ENCODE measurements at regions not wholly inside any gene's neighbourhood (a gene's known extent, or its start where the extent isn't known, plus 50 kb on each side); places are given as distances from the start of the nearest gene placed in this dataset.

DNA sequence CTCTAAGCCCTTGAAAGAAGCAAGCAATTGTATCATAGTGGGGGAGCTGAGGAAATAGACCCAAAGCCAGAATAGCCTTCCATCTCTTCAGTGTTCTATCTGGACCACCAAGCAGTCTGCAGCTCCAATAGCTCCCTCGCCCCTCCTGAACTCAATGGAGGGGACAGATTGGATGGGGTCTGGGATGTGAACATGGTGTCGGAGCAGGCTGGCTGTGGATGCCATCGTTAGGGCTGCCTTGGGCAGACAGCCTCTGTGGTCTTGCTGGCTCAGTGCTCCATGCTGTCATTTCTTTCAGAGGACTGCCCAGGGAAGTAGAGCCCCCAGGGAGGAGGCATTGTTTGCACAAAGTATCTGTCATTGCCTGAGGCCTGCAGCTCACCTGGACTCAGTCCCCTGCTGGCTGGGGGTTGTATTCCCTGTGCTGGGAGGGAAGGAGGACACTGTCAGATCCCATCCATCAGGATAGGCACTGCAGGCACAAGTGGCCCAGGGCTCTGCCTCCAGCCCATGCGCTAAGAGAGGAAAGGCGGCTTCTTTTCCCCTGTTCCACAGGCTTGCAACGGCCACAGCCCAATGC is 537.7 kb downstream of the BUD13 start:
- DNase-seq (ENCODE audit: low spot score) = no peak
- in situ Hi-C loops (cut with HindIII; ENCODE audit: low sequenced_read_pairs) = no loop called here

DNA sequence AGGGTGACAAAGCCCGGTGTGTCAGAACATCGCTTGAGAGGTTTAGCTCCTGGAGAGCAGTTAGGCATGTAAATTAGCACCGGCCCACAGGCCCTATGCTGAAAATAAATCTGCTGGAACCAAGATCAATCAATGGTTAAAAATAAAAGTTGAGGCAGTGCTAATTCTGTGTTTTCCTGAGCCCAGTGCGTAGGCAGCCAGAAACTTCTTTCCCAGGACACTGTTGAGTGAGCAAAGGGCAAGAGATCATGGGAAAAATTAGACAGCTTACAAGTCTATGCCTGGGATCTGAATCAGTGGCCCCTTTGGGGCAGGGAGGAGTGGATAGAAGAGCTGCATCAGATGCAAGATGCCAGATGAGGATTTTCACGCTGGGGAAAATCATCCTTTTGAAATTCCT is 539.2 kb downstream of the BUD13 start:
- in situ Hi-C loops (cut with HindIII; ENCODE audit: low sequenced_read_pairs) = no loop called here
- no peak for DNase-seq (ENCODE audit: low spot score)

DNA sequence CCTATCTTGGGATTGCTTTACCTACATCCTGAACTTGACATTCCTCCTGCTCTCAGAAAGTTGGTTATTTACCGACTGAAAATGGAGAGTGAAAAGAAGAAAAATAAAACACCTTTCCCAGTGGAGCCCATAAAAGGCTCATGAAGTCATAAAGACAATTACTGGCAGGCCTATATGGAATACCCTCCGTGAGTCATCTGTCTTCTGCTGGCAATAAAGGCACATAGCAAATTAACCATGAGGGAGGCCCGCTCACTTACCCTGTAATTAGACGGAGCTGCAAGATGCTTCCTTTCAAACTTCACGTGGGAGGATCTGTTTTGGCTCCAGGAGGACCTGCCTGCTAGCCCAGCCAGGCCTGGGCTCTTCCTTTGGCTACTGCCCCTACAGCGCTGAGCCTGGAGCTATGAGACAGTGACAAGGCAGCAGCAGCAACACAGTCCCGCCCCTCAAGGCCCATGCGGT is 540.4 kb downstream of the BUD13 start:
- peak; percentile 68 for DNase-seq (ENCODE audit: low spot score)
- in situ Hi-C loops (cut with HindIII; ENCODE audit: low sequenced_read_pairs) = no loop called here

DNA sequence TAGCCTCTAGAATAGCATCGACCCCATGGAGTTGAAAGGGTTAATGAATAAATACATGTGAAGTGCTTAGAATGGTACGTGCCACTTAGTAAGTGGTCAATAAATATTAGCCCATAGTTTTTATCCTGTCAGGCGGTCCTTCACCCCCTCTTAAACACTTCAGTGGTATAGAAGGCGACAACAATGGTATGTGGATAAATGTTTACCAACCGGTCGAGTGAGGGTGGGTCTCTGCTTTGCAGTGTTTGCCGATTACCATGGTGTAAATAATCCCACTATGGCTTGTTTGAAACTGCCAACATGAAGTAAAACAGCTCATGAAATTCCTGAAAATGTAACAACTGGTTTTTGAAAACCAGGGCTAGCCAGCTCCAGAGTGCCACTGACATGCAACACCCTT is 541.2 kb downstream of the BUD13 start:
- no peak for DNase-seq (ENCODE audit: low spot score)
- in situ Hi-C loops (cut with HindIII; ENCODE audit: low sequenced_read_pairs) = no loop called here

DNA sequence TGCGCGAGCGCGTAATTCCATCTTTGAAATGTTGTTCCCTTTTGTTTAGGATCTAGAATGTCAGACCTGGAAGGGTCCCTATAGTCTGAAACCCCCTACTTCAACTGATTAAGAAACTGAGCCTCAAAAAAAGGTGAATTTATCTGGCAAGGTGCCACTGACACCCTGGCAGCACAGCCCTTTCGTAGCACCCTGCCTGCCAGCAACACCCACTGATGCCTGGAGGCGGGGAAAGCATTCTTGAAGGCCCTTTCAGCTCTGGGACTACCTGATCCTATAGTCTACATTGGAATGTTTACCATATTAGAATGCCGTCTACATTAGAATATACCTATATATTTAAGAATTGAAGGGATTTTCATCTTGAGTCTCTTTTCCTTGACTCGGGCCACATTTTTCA is 542.3 kb downstream of the BUD13 start:
- in situ Hi-C loops (cut with HindIII; ENCODE audit: low sequenced_read_pairs) = no loop called here
- no peak for DNase-seq (ENCODE audit: low spot score)

DNA sequence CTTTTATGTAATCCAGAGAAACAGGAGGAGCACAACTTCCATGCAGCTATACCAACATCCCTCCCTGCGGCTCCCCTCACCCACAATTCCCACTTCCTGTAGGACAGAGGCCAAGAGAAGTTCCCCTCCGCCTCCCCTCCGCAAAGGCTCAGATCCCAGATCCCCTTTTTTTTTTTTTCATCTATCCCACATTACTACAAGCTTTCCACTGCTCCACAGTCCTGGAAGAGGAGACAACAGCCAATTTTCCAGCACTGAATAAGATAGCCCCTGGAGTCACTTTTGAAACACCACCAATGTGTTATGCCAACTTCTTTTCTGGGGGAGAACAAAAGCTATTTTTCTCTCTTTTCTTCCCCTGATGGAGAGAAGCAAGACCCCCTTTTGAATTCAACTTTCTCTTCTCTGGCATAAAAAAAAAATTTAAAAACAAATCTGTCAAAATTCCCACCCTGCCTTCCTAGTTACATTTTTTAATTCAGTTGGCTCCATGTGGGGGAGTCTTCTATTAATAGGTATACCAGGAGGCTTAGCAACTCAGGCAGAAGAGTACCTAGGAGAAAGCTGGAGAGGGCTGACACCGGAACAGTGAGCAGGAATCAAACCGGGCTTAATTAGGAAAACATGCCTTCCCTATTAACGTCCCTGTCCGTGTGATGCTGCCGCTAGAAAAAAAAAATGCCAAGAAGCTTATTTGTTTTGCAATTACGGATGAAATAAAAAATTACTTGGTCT is 543.4 kb downstream of the BUD13 start:
- peak; percentile 92 for DNase-seq (ENCODE audit: low spot score)
- in situ Hi-C loops (cut with HindIII; ENCODE audit: low sequenced_read_pairs) = no loop called here

DNA sequence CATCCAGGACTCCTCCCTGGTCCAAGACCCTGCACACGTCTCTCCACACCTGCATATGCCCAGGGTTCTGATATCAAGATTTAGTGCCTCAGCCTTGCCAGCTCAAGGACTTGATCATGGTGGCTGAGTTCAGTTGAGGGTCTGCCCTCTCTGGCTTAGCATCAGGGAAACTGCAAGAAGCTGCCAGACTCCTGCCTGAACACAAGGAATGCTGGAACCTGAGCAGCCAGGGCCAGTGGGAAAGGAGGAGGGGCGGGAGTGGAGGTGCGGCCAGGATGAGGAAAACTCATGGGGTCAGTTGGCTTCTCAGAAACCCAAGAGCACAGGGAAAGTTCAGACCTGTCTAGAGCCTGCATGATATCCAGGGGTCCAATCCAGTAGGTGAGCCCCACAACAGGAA is 546.1 kb downstream of the BUD13 start:
- DNase-seq (ENCODE audit: low spot score) = no peak
- in situ Hi-C loops (cut with HindIII; ENCODE audit: low sequenced_read_pairs) = no loop called here

DNA sequence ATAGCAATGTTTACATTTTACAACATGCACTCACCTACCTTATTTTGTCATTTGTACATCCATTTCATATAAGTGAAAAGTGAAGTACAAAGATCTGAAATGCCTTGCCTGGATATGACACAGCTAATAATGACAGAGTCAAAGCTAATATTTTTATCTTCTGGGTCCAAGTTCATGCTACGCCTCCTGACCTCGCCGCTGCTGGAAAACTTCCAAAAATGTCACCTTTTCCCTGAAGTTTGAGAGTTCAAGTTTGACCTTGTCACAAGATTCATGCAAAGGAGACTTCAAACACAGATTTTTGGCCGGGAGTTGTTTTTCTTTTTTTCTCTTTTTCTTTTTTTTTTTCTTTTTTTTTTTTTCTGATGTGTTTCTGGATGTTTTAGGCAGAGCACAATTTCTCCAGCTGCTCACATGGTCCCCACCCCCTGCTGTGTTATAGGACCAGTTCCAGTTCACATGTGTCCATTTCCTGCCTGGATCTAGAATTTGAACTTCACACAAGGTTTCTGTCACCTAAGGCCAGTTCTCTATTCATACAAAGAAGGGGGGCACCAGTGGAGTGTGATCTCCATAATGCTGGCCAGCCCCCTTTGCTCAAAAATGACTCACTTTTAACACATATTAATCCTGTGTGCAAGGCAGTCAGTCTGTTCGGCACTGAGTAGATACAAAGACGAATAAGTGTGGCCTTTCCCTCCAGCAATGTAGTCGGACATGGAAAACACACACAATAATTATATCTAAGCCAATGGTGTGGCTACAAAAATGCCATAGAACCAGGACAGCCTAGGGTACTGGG is 546.8 kb downstream of the BUD13 start:
- no peak for DNase-seq (ENCODE audit: low spot score)
- in situ Hi-C loops (cut with HindIII; ENCODE audit: low sequenced_read_pairs) = no loop called here

DNA sequence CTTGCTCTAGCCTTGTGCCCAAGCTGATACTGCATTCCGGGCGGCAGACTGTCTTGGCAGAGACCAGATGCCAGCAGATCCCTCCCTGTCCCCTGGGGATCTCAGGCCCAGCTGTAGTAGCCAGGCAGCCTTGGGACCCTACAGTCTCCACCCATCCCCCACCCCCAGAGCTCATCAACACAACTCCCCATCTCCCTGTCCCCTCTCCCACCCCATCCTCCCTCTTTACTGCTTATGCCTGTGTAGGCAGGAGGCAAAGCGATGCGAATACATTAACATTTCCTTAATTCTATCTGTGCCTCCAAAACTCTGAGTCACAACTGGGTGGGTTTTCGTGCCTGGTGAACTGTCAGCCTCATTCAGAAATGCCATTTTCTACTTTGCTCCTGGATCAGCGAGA is 547.6 kb downstream of the BUD13 start:
- in situ Hi-C loops (cut with HindIII; ENCODE audit: low sequenced_read_pairs) = no loop called here
- no peak for DNase-seq (ENCODE audit: low spot score)

DNA sequence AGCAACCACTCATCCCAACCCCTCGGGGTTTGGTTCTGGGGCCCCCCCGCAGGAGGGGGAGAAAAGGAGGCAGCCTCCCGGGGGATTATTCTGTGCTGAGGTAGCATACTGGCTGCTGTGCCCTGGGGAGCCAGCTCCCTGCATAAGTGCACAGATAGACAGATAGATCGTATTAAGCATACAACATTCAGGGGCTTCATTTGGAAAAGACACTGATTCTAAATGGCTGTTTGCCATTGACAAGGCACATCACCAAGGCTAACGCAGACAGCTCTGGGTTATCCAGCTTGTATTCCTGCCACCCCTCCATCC is 547.9 kb downstream of the BUD13 start:
- no peak for DNase-seq (ENCODE audit: low spot score)
- in situ Hi-C loops (cut with HindIII; ENCODE audit: low sequenced_read_pairs) = no loop called here

DNA sequence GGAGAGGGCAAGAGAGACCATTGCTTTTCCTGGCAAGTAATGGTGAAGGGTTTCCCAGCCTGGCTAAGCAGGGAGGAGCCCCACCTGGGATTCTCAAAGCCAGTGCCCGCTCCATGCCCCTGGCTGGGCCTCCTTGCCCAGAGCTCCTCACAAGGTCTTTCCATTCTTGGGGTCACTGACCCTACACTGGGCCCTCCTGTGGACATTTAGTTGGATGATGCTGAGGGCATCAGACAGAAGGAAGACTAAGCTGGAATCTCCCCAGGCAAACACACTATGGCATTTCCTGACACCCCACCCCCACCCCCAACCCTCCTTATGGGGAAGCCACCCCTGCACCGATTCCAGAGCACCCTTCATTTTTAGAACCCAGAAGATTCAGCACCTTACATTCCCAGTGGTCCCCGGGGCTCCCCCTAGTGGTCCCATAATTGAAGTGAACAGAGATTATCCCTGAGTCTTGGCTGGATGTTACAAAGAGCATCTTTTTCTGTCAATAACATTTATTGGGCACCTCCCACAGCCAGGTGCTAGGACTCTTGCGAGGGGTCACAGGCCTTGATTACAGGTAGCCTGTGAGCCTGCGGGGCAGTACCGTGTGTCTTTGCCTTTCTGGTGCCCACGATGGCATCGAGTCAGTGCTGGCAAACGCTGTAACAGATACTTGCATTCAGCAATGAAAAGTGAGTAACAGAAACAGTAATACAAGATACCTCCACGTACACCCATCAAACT is 548.5 kb downstream of the BUD13 start:
- DNase-seq (ENCODE audit: low spot score) = peak; percentile 72
- in situ Hi-C loops (cut with HindIII; ENCODE audit: low sequenced_read_pairs) = no loop called here

DNA sequence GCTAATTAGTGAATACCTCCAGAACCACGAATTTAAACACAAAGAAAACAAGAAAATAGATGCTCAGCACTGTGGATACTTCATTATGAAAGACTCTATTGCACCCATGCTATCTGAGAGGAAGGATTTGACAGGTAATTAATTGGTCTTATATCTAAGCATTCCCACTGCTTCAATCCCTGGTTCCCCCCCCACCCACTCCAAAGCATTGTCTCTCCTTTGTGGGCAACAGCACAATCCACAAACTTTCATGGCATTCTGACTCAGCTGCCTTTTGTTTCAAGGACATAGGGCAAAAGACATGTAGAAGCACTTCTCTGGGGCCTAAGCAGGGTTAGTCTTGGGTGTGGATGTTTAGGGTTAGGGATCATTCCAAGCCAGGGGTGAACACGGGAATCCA is 551.4 kb downstream of the BUD13 start:
- DNase-seq (ENCODE audit: low spot score) = no peak
- in situ Hi-C loops (cut with HindIII; ENCODE audit: low sequenced_read_pairs) = no loop called here

DNA sequence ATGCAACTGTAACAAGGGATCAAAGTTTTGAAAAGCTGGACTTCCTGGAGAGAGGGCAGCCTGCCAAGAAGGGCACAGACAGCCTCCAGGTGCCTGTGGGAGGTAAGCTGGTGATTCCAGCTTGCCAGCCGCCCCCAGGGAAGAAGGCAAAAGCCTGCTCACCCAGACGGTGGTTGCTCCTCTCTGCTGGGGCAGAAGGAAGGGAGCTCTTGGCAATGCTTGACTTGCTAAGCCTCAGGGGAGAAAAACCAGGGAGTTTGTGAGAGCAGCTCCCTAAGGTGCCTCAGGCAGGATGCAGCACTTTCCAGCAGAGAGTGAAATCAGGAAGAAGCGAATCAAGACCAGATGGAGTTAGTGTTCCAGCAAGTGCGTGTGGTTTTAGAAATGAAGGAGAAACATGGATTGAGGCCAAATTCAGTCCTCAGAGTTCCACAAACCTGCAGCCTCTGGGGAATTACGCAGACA is 553.6 kb downstream of the BUD13 start:
- peak; percentile 50 for DNase-seq (ENCODE audit: low spot score)
- in situ Hi-C loops (cut with HindIII; ENCODE audit: low sequenced_read_pairs) = no loop called here

DNA sequence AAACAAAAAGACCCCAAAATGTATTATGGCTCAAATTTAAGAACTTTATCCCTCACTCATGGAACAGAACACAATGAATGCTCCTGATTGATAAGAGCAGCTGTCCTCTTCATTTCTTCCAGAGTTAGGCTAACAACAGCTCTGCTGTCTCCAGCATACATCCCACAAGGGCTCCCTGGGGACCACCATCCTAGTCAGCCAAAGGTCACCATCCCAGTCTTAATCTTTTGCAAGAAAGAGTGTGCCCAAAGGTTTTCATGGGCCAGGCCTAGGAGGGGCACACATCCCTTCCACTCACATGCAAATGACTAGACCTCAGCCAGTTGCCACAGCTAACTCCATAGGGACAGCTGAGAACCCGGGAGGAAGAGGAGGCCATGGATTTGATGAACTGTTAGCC is 555.3 kb downstream of the BUD13 start:
- in situ Hi-C loops (cut with HindIII; ENCODE audit: low sequenced_read_pairs) = no loop called here
- no peak for DNase-seq (ENCODE audit: low spot score)

DNA sequence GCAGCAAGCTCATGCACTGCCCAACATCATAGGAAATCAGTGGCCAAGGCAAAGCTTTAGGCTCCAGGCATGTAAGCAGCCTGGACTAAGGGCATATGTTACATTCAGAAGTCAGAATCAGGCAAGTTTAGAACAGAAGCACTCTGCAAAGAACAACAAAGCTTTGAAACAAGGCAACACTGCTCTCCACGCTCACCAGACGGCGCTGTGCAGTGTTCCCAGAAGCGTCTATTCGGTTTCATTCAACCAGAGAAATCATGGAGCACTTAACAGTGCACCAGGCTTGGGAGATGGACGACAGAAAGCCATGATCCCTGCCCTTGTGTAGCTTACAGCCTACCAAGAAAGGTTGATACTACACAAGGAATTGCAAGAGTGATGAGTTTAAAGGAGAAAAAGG is 555.8 kb downstream of the BUD13 start:
- in situ Hi-C loops (cut with HindIII; ENCODE audit: low sequenced_read_pairs) = no loop called here
- peak; percentile 57 for DNase-seq (ENCODE audit: low spot score)

DNA sequence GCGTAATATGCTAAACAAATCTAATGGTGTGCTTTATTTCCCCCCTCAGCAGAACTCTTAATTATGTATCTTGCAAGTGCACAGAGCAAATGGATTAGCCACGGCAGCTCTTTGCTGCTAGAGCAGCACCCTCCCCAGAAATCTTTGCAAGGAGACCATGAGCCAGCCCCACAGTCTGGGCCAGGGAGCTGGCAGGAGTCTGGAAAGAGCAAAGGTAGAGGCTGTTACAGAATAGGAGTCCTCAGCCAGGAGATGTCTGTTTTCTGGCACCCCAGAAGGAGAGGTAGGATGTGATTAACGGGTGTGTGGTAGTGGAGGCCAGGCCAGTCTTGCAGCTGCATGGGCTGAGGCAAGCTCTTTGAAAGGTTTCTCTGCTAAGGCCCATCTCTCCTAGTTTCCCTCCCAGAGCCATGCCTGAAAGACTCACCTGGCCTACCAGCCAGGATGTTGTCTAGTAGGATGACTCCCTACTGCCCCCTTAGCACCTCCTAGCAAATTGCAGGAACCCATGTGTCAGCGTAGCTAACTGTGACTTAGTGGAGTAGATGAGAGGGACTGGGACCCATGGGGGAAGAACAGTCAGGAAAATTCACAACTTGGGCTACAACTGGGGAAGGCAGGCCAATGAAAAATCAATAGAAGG is 557.2 kb downstream of the BUD13 start:
- DNase-seq (ENCODE audit: low spot score) = peak; percentile 70
- in situ Hi-C loops (cut with HindIII; ENCODE audit: low sequenced_read_pairs) = no loop called here

DNA sequence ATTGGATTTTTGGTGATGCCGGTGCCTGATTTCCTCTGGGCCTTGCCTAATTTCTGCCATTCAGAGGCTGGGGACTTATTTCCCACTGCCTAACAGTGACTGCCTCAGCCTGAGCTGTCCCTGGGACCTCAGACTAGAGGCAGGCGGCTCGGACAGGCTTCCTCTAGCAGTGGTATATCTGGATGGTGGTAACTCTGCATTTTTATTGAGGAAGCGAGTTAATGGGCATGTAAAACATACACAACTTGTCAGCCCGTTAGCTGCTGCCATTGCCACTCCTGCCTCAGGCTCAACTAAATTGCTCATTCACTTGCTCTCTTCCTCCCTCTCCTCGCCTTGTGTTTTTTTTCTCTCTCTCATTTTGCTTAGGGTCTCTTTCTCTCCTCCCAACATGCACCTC is 561.6 kb downstream of the BUD13 start:
- in situ Hi-C loops (cut with HindIII; ENCODE audit: low sequenced_read_pairs) = no loop called here
- DNase-seq (ENCODE audit: low spot score) = no peak

DNA sequence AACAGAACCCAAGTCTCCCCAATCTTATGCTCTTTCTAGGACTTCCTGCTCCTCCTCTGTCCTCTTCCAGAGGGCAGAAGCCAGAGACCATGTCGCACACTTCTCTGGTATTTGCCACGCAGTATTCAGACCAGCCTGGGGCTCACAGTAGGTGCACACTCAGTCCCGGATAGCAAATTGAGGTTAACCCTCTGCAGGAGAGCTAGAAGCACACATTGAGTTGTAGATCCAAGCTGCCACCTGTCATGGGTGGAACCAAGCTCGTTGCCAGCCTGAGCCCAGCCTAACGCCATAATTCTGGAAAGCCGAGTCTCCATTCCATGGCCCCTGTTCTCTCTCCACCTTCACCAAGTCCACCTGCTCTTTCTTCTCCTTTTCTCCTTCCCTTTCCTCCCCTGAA is 562.1 kb downstream of the BUD13 start:
- peak; percentile 67 for DNase-seq (ENCODE audit: low spot score)
- in situ Hi-C loops (cut with HindIII; ENCODE audit: low sequenced_read_pairs) = no loop called here

DNA sequence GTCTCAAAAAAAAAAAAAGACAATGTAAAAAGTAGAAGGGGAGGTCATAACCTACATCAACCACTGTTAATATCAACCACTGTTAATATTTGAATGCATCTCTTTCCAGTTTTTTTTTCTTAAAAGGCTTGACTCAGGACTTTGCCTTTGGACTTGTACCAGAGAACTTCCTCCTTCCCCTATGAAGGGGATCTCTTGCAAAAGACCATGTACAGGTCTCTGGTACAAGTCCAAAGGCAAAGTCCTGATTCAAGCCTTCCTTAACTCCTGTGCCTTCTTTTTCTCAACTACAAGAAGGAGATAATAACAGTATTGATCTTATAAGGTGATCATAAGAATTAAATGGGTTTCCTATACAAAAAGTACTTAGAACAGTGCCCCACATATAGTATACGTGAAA is 563.5 kb downstream of the BUD13 start:
- no peak for DNase-seq (ENCODE audit: low spot score)
- in situ Hi-C loops (cut with HindIII; ENCODE audit: low sequenced_read_pairs) = no loop called here

All from G401 (cell line).